Hepatocyte (in vitro differentiated cells): ENCODE measurements at regions not wholly inside any gene's neighbourhood (a gene's known extent, or its start where the extent isn't known, plus 50 kb on each side); places are given as distances from the start of the nearest gene placed in this dataset.

Experiments used
- DNase-seq: peaks from one replicate; pipeline ENCODE4 v3.0.0-alpha.2; 2016; ENCODE audit warnings: low spot score
- H2AFZ ChIP-seq: fragments of 200-600 bp; sonication (generic); 2 replicates; pipeline ENCODE4 v1.6.0; 2016; ENCODE audit warnings: antibody characterized with exemption, mild to moderate bottlenecking
- H3K27ac ChIP-seq: fragments of 200-600 bp; sonication (generic); 2 replicates; pipeline ENCODE4 v1.5.1; 2016; ENCODE audit warnings: mild to moderate bottlenecking
- H3K27me3 ChIP-seq: fragments of 200-600 bp; sonication (generic); 2 replicates; pipeline ENCODE4 v1.6.1; 2016
- H3K36me3 ChIP-seq: fragments of 200-600 bp; sonication (generic); replicated peaks from 2 replicates; pipeline ENCODE4 v1.5.1; 2016; ENCODE audit warnings: low read depth; ENCODE audit not compliant: insufficient read depth
- H3K4me1 ChIP-seq: fragments of 200-600 bp; sonication (generic); 2 replicates; pipeline ENCODE4 v1.5.1; 2016; ENCODE audit warnings: mild to moderate bottlenecking, moderate library complexity; ENCODE audit not compliant: insufficient read depth
- H3K4me2 ChIP-seq: fragments of 200-600 bp; sonication (generic); 2 replicates; pipeline ENCODE4 v1.6.0; 2016
- H3K4me3 ChIP-seq: fragments of 200-600 bp; sonication (generic); 2 replicates; pipeline ENCODE4 v1.5.1; 2016; ENCODE audit warnings: mild to moderate bottlenecking
- H3K79me2 ChIP-seq: fragments of 200-600 bp; sonication (generic); 2 replicates; pipeline ENCODE4 v1.6.0; 2017; ENCODE audit warnings: mild to moderate bottlenecking
- H3K9me2 ChIP-seq: fragments of 200-600 bp; sonication (generic); replicated peaks from 2 replicates; pipeline ENCODE4 v1.6.0; 2017; ENCODE audit warnings: mild to moderate bottlenecking; ENCODE audit not compliant: insufficient read depth
- H3K9me3 ChIP-seq: fragments of 200-600 bp; sonication (generic); 2 replicates; pipeline ENCODE4 v1.5.1; 2016; ENCODE audit warnings: low read depth, mild to moderate bottlenecking
- H4K20me1 ChIP-seq: fragments of 200-600 bp; sonication (generic); 2 replicates; pipeline ENCODE4 v1.6.0; 2016; ENCODE audit warnings: mild to moderate bottlenecking; ENCODE audit not compliant: insufficient read depth, poor library complexity, severe bottlenecking
- CTCF ChIP-seq: fragments of 200-600 bp; sonication (generic); IDR thresholded peaks from 2 replicates; pipeline ENCODE4 v1.5.1; 2016; ENCODE audit warnings: antibody characterized with exemption, mild to moderate bottlenecking; ENCODE audit not compliant: poor library complexity
- EZH2 ChIP-seq: fragments of 200-600 bp; sonication (generic); IDR thresholded peaks from 2 replicates; pipeline ENCODE4 v1.6.1; 2016; ENCODE audit warnings: antibody characterized with exemption, mild to moderate bottlenecking, borderline replicate concordance
- EZH2phosphoT487 ChIP-seq: fragments of 200-600 bp; sonication (generic); IDR thresholded peaks from one replicate; pipeline ENCODE4 v1.6.1; 2018; ENCODE audit warnings: antibody characterized with exemption, mild to moderate bottlenecking, low read depth, moderate library complexity; ENCODE audit not compliant: unreplicated experiment, severe bottlenecking
- WGBS: methylation state at CpG from one replicate; pipeline ENCODE4 v1.1.6; 2016; ENCODE audit warnings: low lambda C conversion rate; ENCODE audit errors: missing lambda C conversion rate; 5-methylcytosine and 5-hydroxymethylcytosine counted together

- no peak for DNase-seq
- 86% methylated on average over 3 of the region's 3 CpGs for WGBS
- no peak overlapping the region for H2AFZ ChIP-seq
- H3K36me3 ChIP-seq = no peaks in the 10 kb centered on the region
- no peaks in the 10 kb centered on the region for H3K9me3 ChIP-seq
- H3K4me1 ChIP-seq = no peaks in the 10 kb centered on the region
- H3K79me2 ChIP-seq = no peaks in the 10 kb centered on the region
- H3K27me3 ChIP-seq = no peaks in the 10 kb centered on the region
- TF ChIP-seq CTCF (no peak), EZH2phosphoT487 (no peak), EZH2 (no peak)
- no peaks in the 10 kb centered on the region for H4K20me1 ChIP-seq
- no peaks in the 10 kb centered on the region for H3K9me2 ChIP-seq
- H3K4me2 ChIP-seq = no peak overlapping the region
- no peak overlapping the region for H3K27ac ChIP-seq
- H3K4me3 ChIP-seq = no peak overlapping the region
Observed at GRCh38 chr12:28966046-28966780, 182.9 kb upstream of the FAR2 start.

- no peaks in the 10 kb centered on the region for H3K79me2 ChIP-seq
- no peaks in the 10 kb centered on the region for H3K9me2 ChIP-seq
- no peaks in the 10 kb centered on the region for H3K36me3 ChIP-seq
- DNase-seq = no peak
- TF ChIP-seq CTCF = no peak
- TF ChIP-seq EZH2phosphoT487 = no peak
- no peak for TF ChIP-seq EZH2
- WGBS = 93% methylated on average over 8 of the region's 8 CpGs
- no peaks in the 10 kb centered on the region for H3K9me3 ChIP-seq
- no peak overlapping the region for H3K4me2 ChIP-seq
- H3K4me3 ChIP-seq = no peak overlapping the region
- H3K27me3 ChIP-seq = no peaks in the 10 kb centered on the region
- H4K20me1 ChIP-seq = no peaks in the 10 kb centered on the region
- no peak overlapping the region for H3K27ac ChIP-seq
- no peaks in the 10 kb centered on the region for H3K4me1 ChIP-seq
- H2AFZ ChIP-seq = no peak overlapping the region
Observed at GRCh38 chr12:28967426-28967825, 181.7 kb upstream of the FAR2 start.

GRCh38 chr12:28973491-28973890 is 175.6 kb upstream of the FAR2 start:
- Histone ChIP-seq H3K4me1 (no peaks in the 10 kb centered on the region), H2AFZ (no peak overlapping the region), H3K9me2 (no peaks in the 10 kb centered on the region), H3K36me3 (no peaks in the 10 kb centered on the region), H3K9me3 (no peaks in the 10 kb centered on the region), H3K4me2 (no peak overlapping the region), H3K4me3 (no peak overlapping the region), H3K79me2 (no peaks in the 10 kb centered on the region), H4K20me1 (no peaks in the 10 kb centered on the region), H3K27ac (no peak overlapping the region), H3K27me3 (no peaks in the 10 kb centered on the region)
- no peak for DNase-seq
- 81% methylated on average over 2 of the region's 2 CpGs for WGBS
- TF ChIP-seq EZH2 = no peak
- no peak for TF ChIP-seq EZH2phosphoT487
- TF ChIP-seq CTCF = no peak

GRCh38 chr12:28974166-28974565 is 174.9 kb upstream of the FAR2 start:
- TF ChIP-seq CTCF (no peak), EZH2phosphoT487 (no peak), EZH2 (no peak)
- H4K20me1 ChIP-seq = no peaks in the 10 kb centered on the region
- no peaks in the 10 kb centered on the region for H3K79me2 ChIP-seq
- H3K9me2 ChIP-seq = no peaks in the 10 kb centered on the region
- H3K4me1 ChIP-seq = no peaks in the 10 kb centered on the region
- H3K4me2 ChIP-seq = no peak overlapping the region
- 82% methylated on average over 1 of the region's 1 CpG for WGBS
- no peaks in the 10 kb centered on the region for H3K27me3 ChIP-seq
- no peak overlapping the region for H2AFZ ChIP-seq
- DNase-seq = no peak
- H3K36me3 ChIP-seq = no peaks in the 10 kb centered on the region
- no peak overlapping the region for H3K27ac ChIP-seq
- H3K9me3 ChIP-seq = no peaks in the 10 kb centered on the region
- no peak overlapping the region for H3K4me3 ChIP-seq
